Sigmoid colon (tissue), 6 donors: ENCODE measurements at regions not wholly inside any gene's neighbourhood (a gene's known extent, or its start where the extent isn't known, plus 50 kb on each side); places are given as distances from the start of the nearest gene placed in this dataset.
A peak's percentile ranks its signal among the peaks of the same experiment; 100 is the strongest.
"Not testable (repeated sequence)": the region's sequence is repeated elsewhere in the genome, so short reads cannot be mapped to it uniquely, and the experiment has no call there.

Experiments used
- DNase-seq: peaks from one replicate; pipeline ENCODE4 v3.0.0-alpha.2; 2019
- H3K27ac ChIP-seq, 4 donors: fragments of 200-600 bp; sonication (generic); one replicate each; pipeline ENCODE4 v1.5.1; 2016 to 2019; ENCODE audit warnings: mild to moderate bottlenecking in 1 of 4
- H3K27me3 ChIP-seq, 3 donors: fragments of 200-600 bp; sonication (generic); one replicate each; pipeline ENCODE4 v1.5.1; 2019; ENCODE audit warnings: mild to moderate bottlenecking in 1 of 3
- H3K36me3 ChIP-seq, 4 donors: fragments of 200-600 bp; sonication (generic); one replicate each; pipeline ENCODE4 v1.5.1; 2016 to 2019
- H3K4me1 ChIP-seq, 4 donors: fragments of 200-600 bp; sonication (generic); one replicate each; pipeline ENCODE4 v1.5.1; 2017 to 2019
- H3K4me3 ChIP-seq, 4 donors: fragments of 200-600 bp; sonication (generic); one replicate each; pipeline ENCODE4 v1.5.1; 2017 to 2019; ENCODE audit warnings: mild to moderate bottlenecking in 2 of 4, moderate library complexity in 1 of 4
- H3K9me3 ChIP-seq, 4 donors: fragments of 200-600 bp in 3 of 4; sonication (generic) in 3 of 4; one replicate each; pipeline versions ENCODE4 v1.5.1 to v1.6.1; 2013 to 2019
- EP300 ChIP-seq, 4 donors: sonication (generic); formaldehyde crosslinking; IDR thresholded peaks; one replicate each; pipeline ENCODE4 v1.6.1; 2017; ENCODE audit warnings: antibody characterized with exemption in 4 of 4
- POLR2A ChIP-seq, 2 donors: fragments of 450-650 bp; IDR thresholded peaks; one replicate each; pipeline ENCODE4 v1.6.1; 2016; ENCODE audit warnings: antibody characterized with exemption in 2 of 2, mild to moderate bottlenecking in 2 of 2, moderate library complexity in 2 of 2
- POLR2AphosphoS5 ChIP-seq, 4 donors: sonication (generic); formaldehyde crosslinking; IDR thresholded peaks; one replicate each; pipeline ENCODE4 v1.6.1; 2017; ENCODE audit warnings: antibody characterized with exemption in 4 of 4
- WGBS, 2 donors: extraction: QIAGEN DNeasy Blood & Tissue Kit; methylation state at CpG; one replicate each; pipeline ENCODE4 v1.1.7; 2013; 5-methylcytosine and 5-hydroxymethylcytosine counted together
- intact Hi-C: fragments of 100-400 bp; cut with DNase I; formaldehyde crosslinking; loops from one replicate; pipeline ENCODE4 v1.15.1; 2023
- TF ChIP-seq, protein P1 (sequence below), 4 experiments: fragments of 450-650 bp in 3 of 4; fragments of 200-600 bp in 1 of 4; IDR thresholded peaks; one replicate each; pipeline ENCODE4 v1.5.1; 2016 to 2019; ENCODE audit warnings: antibody characterized with exemption in 4 of 4, mild to moderate bottlenecking in 3 of 4, moderate library complexity in 2 of 4
- donor health status: healthy with polysubstance abuse.
- donor health status: healthy.

- intact Hi-C loops = no loop called here
- no peak for TF ChIP-seq POLR2AphosphoS5 (IDR thresholded peaks at IDR 0.05)
- TF ChIP-seq, protein P1, sequence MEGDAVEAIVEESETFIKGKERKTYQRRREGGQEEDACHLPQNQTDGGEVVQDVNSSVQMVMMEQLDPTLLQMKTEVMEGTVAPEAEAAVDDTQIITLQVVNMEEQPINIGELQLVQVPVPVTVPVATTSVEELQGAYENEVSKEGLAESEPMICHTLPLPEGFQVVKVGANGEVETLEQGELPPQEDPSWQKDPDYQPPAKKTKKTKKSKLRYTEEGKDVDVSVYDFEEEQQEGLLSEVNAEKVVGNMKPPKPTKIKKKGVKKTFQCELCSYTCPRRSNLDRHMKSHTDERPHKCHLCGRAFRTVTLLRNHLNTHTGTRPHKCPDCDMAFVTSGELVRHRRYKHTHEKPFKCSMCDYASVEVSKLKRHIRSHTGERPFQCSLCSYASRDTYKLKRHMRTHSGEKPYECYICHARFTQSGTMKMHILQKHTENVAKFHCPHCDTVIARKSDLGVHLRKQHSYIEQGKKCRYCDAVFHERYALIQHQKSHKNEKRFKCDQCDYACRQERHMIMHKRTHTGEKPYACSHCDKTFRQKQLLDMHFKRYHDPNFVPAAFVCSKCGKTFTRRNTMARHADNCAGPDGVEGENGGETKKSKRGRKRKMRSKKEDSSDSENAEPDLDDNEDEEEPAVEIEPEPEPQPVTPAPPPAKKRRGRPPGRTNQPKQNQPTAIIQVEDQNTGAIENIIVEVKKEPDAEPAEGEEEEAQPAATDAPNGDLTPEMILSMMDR (IDR thresholded peaks at IDR 0.05) = no peak
- TF ChIP-seq EP300 (IDR thresholded peaks at IDR 0.05) = no peak
- no peak for TF ChIP-seq POLR2A (IDR thresholded peaks at IDR 0.05)
Observed at GRCh38 chr2:239800785-239801386, 224.3 kb downstream of the NDUFA10 start.

DNA sequence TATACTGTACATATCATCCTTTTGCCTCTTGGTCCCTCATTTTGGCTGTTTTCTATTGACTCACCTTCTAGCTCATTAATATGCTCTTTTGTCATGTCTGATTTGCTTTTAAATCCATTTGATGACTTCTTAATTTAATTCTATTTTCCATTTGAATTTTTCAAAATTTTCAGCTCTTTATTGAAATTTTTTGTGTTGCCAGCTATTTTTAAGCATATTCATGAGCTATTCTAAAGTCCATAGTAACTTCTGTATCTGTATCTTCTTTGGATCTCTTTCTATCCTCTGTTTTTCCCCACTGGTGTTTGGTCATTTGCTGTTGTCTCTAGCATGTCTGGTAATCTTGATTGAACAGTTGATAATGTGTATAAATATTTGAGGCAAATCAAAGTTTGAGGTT is 227.8 kb downstream of the NDUFA10 start:
- Histone ChIP-seq H3K9me3 (no peaks in the 10 kb centered on the region), H3K36me3 (no peaks in the 10 kb centered on the region), H3K27me3 (no peaks in the 10 kb centered on the region), H3K27ac (no peak overlapping the region), H3K4me1 (no peaks in the 10 kb centered on the region), H3K4me3 (no peak overlapping the region)
- TF ChIP-seq, protein P1 (IDR thresholded peaks at IDR 0.05) = no peak
- no peak for TF ChIP-seq EP300 (IDR thresholded peaks at IDR 0.05)
- no peak for DNase-seq
- intact Hi-C loops = no loop called here

More at GRCh38 chr2:239800785-239801386, 224.3 kb downstream of the NDUFA10 start:
- Histone ChIP-seq H3K27ac (no peak overlapping the region), H3K27me3 (no peaks in the 10 kb centered on the region), H3K36me3 (no peaks in the 10 kb centered on the region), H3K4me3 (no peak overlapping the region), H3K4me1 (no peaks in the 10 kb centered on the region), H3K9me3 (no peaks in the 10 kb centered on the region)
- peak; percentile 24 for DNase-seq
- 83 to 87% methylated on average over 22 of the region's 22 CpGs for WGBS, 2 donors

DNA sequence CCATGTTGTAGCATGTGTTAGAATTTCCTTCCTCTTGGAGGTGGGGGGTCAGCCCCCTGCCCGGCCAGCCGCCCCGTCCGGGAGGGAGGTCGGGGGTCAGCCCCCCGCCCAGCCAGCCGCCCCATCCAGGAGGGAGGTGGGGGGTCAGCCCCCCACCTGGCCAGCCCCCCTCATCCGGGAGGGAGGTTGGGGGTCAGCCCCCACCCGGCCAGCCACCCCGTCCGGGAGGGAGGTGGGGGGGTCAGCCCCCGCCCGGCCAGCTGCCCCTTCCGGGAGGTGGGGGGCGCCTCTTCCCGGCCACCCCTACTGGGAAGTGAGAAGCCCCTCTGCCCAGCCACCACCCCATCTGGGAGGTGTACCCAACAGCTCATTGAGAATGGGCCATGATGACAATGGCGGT is 229.4 kb downstream of the NDUFA10 start:
- H3K27me3 ChIP-seq, intact Hi-C loops: not testable (repeated sequence)
- 97% methylated on average over 17 of the region's 17 CpGs for WGBS, 2 donors

DNA sequence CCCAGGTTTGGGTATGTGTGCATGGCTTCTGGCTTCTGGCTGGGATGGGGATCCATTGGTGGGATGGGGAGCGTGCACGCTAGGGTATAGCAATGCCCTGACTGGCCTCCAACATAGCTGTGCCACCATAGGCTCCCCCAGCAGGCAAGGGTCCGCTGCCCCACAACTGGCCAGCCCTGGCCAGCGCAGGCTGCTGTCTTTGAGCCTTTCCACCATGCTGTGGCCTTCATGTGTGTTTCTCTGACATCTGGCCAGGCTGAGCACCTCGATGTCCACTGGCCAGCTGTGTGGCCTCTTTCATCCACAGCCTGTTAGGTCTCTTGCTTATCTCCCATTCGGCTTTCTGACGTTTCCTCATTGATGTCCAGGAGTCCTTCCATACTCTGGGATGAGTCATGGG is 231.3 kb downstream of the NDUFA10 start:
- H3K4me1 ChIP-seq = no peaks in the 10 kb centered on the region
- intact Hi-C loops = no loop called here
- H3K27ac ChIP-seq = no peak overlapping the region
- WGBS, 2 donors = 78 to 90% methylated on average over 7 of the region's 7 CpGs
- TF ChIP-seq POLR2AphosphoS5 (IDR thresholded peaks at IDR 0.05) (no peak), EP300 (IDR thresholded peaks at IDR 0.05) (no peak), POLR2A (IDR thresholded peaks at IDR 0.05) (no peak)
- TF ChIP-seq, protein P1 (IDR thresholded peaks at IDR 0.05) = no peak
- H3K36me3 ChIP-seq = no peaks in the 10 kb centered on the region
- no peak overlapping the region for H3K4me3 ChIP-seq
- no peaks in the 10 kb centered on the region for H3K27me3 ChIP-seq
- no peak for DNase-seq
- no peaks in the 10 kb centered on the region for H3K9me3 ChIP-seq

More for the DNA sequence above, 229.4 kb downstream of the NDUFA10 start:
- peak; percentile 35 for DNase-seq
- not testable (repeated sequence) for H3K9me3 ChIP-seq, H3K36me3 ChIP-seq, H3K4me1 ChIP-seq, H3K4me3 ChIP-seq, H3K27ac ChIP-seq

DNA sequence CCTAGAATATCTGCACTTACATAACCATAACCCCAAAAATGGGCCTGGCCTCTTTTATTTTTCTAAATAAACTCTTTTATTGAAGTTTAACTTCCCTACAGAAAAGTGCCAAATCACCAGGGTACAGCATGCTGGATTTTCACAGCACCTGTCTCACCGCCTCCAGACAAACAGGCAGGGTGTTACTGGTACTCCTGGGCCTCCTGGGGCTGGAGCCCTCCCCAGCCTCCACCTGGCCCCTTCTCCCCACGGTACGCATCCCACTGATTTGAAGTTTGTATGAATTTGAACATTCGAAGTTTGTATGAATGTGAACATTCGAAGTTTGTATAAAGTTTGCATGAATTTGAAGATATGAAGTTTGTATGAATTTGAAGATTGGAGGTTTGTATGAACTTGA is 232.1 kb downstream of the NDUFA10 start:
- 90 to 92% methylated on average over 5 of the region's 5 CpGs for WGBS, 2 donors
- no peak for TF ChIP-seq POLR2AphosphoS5 (IDR thresholded peaks at IDR 0.05)
- no peak for TF ChIP-seq POLR2A (IDR thresholded peaks at IDR 0.05)
- TF ChIP-seq, protein P1 (IDR thresholded peaks at IDR 0.05) = no peak
- TF ChIP-seq EP300 (IDR thresholded peaks at IDR 0.05) = no peak
- intact Hi-C loops = no loop called here
- Histone ChIP-seq H3K9me3 (no peaks in the 10 kb centered on the region), H3K27ac (no peak overlapping the region), H3K4me1 (no peaks in the 10 kb centered on the region), H3K4me3 (no peak overlapping the region), H3K27me3 (no peaks in the 10 kb centered on the region), H3K36me3 (no peaks in the 10 kb centered on the region)
- DNase-seq = no peak
